Fibroblast of villous mesenchyme (primary cell): ENCODE measurements at regions not wholly inside any gene's neighbourhood (a gene's known extent, or its start where the extent isn't known, plus 50 kb on each side); places are given as distances from the start of the nearest gene placed in this dataset.

Experiments
- DNase-seq: peaks from one replicate; pipeline ENCODE4 v3.0.0-alpha.2; 2010; ENCODE audit warnings: low read depth
- H3K4me3 ChIP-seq: 2 replicates; pipeline ENCODE4 v1.5.1; 2011; ENCODE audit warnings: low read depth, mild to moderate bottlenecking, low read length
- CTCF ChIP-seq: IDR thresholded peaks from 2 replicates; pipeline ENCODE4 v1.5.1; 2012; ENCODE audit warnings: low read depth, mild to moderate bottlenecking, low read length; ENCODE audit not compliant: insufficient read depth

- no peak for TF ChIP-seq CTCF
- no peak for DNase-seq
- H3K4me3 ChIP-seq, result no peak overlapping the region
Measured at GRCh38 chr6:168834801-168835200, 393.8 kb downstream of the SMOC2 start.

GRCh38 chr6:168834042-168834587, 393.1 kb downstream of the SMOC2 start:
- no peak for DNase-seq
- TF ChIP-seq CTCF, result no peak
- no peak overlapping the region for H3K4me3 ChIP-seq

GRCh38 chr6:168828800-168829199, 387.8 kb downstream of the SMOC2 start:
- no peak overlapping the region for H3K4me3 ChIP-seq
- DNase-seq, result peak; percentile 53
- no peak for TF ChIP-seq CTCF

GRCh38 chr6:168828035-168828434, 387.1 kb downstream of the SMOC2 start:
- DNase-seq, result no peak
- no peak overlapping the region for H3K4me3 ChIP-seq
- no peak for TF ChIP-seq CTCF

GRCh38 chr6:168827586-168827871, 386.5 kb downstream of the SMOC2 start:
- TF ChIP-seq CTCF, result no peak
- DNase-seq, result no peak
- H3K4me3 ChIP-seq, result no peak overlapping the region

- H3K4me3 ChIP-seq, result no peak overlapping the region
- DNase-seq, result no peak
- no peak for TF ChIP-seq CTCF
Measured at GRCh38 chr6:168826726-168827585, 386.0 kb downstream of the SMOC2 start.

GRCh38 chr6:168826078-168826390, 385.1 kb downstream of the SMOC2 start:
- H3K4me3 ChIP-seq, result no peak overlapping the region
- TF ChIP-seq CTCF, result no peak
- no peak for DNase-seq
